Memory B cell (primary cell): ENCODE measurements at regions not wholly inside any gene's neighbourhood (a gene's known extent, or its start where the extent isn't known, plus 50 kb on each side); places are given as distances from the start of the nearest gene placed in this dataset.

Source experiments
- ATAC-seq: fragments of 150-1000 bp; cut with Tn5 transposase; 2 replicates; pipeline ENCODE4 v1.10.0; 2021; ENCODE audit warnings: low read depth, mild to moderate bottlenecking, moderate library complexity
- DNase-seq, 2 donors: peaks; one replicate each; pipeline ENCODE4 v3.0.0; 2022; ENCODE audit warnings: low spot score in 2 of 2
- H3K27ac Mint-ChIP-seq: one replicate; pipeline ENCODE4 v1.8.0; 2022; ENCODE audit warnings: mild to moderate bottlenecking, moderate library complexity, mixed read lengths
- H3K27me3 Mint-ChIP-seq: one replicate; pipeline ENCODE4 v1.8.0; 2022; ENCODE audit warnings: mixed read lengths
- H3K36me3 Mint-ChIP-seq: one replicate; pipeline ENCODE4 v1.8.0; 2022; ENCODE audit warnings: mild to moderate bottlenecking, mixed read lengths
- H3K4me1 Mint-ChIP-seq: one replicate; pipeline ENCODE4 v1.8.0; 2022; ENCODE audit warnings: mixed read lengths
- H3K4me3 Mint-ChIP-seq: one replicate; pipeline ENCODE4 v1.8.0; 2022; ENCODE audit warnings: mild to moderate bottlenecking, moderate library complexity, mixed read lengths
- H3K9me3 Mint-ChIP-seq: one replicate; pipeline ENCODE4 v1.8.0; 2022; ENCODE audit warnings: mixed read lengths

DNA sequence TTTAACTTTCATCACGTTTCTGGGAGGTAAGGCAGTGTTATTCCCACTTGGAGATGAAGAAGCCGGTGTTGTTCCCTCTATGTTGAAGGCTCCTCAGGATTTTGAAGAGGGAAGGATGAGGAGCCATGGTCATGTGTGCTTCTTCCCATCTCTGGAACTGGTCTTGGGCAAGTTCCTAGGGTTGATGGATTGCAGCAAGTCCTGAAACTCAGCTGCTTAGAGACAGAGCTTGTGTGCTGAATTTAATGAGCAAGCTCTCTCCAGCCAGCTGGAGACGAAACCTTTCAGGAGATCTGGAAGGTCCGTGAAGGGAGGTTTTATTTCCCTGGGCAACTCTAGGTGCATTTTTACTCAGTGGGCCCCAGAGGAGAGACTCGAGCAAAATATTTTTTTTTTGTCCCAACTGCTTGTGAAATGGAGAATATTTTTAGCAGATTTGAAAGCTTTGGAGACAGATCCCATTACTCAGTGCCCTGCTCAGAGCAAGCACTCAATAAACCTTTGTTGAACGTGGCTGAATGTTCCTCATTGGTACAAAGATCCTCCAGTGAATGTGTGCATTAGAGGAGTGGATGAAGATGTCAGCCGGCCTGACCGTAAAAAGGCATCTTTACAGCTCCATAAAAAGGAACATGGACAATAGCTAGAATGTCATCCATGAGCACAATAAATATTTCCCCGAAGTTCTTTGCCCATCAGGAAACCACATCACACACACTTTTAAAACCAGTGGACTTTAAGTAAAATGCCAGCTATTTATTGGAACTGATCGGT is 55.6 kb upstream of the RGMA start:
- H3K27me3 Mint-ChIP-seq: peaks cover 1% of the 10 kb centered on the region
- ATAC-seq (no peak), DNase-seq (no peak)
- H3K36me3 Mint-ChIP-seq: no peaks in the 10 kb centered on the region
- no peak overlapping the region for H3K27ac Mint-ChIP-seq
- no peak overlapping the region for H3K4me3 Mint-ChIP-seq
- H3K4me1 Mint-ChIP-seq: no peaks in the 10 kb centered on the region
- H3K9me3 Mint-ChIP-seq: no peaks in the 10 kb centered on the region

GRCh38 chr15:93143186-93143585 is 54.2 kb upstream of the RGMA start:
- Mint-ChIP-seq H3K36me3 (no peaks in the 10 kb centered on the region), H3K4me1 (no peaks in the 10 kb centered on the region), H3K27me3 (peaks cover 1% of the 10 kb centered on the region), H3K9me3 (no peaks in the 10 kb centered on the region), H3K4me3 (no peak overlapping the region), H3K27ac (no peak overlapping the region)
- no peak for DNase-seq
- ATAC-seq: no peak

GRCh38 chr15:93141371-93141794 is 52.4 kb upstream of the RGMA start:
- Mint-ChIP-seq H3K4me1 (no peaks in the 10 kb centered on the region), H3K4me3 (no peak overlapping the region), H3K27me3 (peaks cover 7% of the 10 kb centered on the region), H3K27ac (no peak overlapping the region), H3K36me3 (no peaks in the 10 kb centered on the region), H3K9me3 (no peaks in the 10 kb centered on the region)
- ATAC-seq (no peak), DNase-seq (no peak)

DNA sequence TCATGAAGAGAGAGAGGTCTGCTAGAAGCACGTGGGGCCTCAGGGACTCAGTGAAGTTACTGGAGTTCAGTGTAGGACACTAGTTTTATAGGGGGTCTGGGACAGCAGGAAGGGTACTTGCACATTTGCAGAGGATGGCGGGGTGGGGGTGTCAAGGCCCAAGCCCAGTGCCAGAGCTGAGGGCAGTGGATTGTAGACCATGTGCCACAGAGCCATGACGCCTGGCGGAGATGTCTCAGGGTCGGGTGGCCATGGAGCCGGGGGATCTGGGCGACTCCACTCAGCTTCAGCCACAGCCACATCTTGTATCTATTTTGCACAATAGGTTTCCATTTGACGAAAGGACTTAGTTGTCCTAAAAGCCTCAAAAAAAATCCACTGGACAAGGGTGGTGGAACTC is 50.4 kb upstream of the RGMA start:
- no peak overlapping the region for H3K27ac Mint-ChIP-seq
- no peak overlapping the region for H3K4me3 Mint-ChIP-seq
- DNase-seq (no peak), ATAC-seq (no peak)
- no peaks in the 10 kb centered on the region for H3K9me3 Mint-ChIP-seq
- peaks cover 10% of the 10 kb centered on the region for H3K27me3 Mint-ChIP-seq
- no peaks in the 10 kb centered on the region for H3K4me1 Mint-ChIP-seq
- no peaks in the 10 kb centered on the region for H3K36me3 Mint-ChIP-seq

DNA sequence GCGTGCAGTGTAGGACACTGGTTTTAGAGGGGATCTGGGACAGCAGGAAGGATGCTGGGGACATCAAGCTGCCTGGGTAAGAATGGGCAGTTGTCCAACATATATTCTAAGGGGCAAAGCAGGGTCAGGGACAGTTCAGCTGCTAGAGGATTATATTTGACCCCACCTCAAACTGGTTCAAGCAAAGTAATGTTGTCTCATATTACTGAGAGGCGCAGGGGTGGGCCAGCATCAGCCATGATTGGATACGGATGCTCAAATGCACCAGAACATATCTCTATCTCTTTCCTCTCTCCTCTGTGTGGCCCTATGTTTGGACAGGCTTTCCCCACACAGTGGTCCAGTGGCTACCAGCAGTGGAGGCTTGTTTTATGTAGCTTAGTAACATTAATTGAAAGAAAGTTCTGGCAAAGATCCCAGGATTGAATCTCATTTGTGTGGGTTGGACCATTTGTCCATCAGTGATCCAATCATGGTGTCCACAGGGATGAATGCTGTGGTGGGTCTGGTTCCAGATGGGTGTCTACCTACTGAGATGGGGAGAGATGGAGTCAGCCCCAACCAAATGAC is 49.8 kb upstream of the RGMA start:
- Mint-ChIP-seq H3K4me3 (no peak overlapping the region), H3K4me1 (no peaks in the 10 kb centered on the region), H3K27me3 (peaks cover 10% of the 10 kb centered on the region), H3K9me3 (no peaks in the 10 kb centered on the region), H3K36me3 (no peaks in the 10 kb centered on the region), H3K27ac (no peak overlapping the region)
- DNase-seq (no peak), ATAC-seq (no peak)
